Epithelial cell of prostate (primary cell): ENCODE measurements at regions not wholly inside any gene's neighbourhood (a gene's known extent, or its start where the extent isn't known, plus 50 kb on each side); places are given as distances from the start of the nearest gene placed in this dataset.
"Not testable (repeated sequence)": the region's sequence is repeated elsewhere in the genome, so short reads cannot be mapped to it uniquely, and the experiment has no call there.

Source experiments
- DNase-seq: peaks from one replicate; pipeline ENCODE4 v3.0.0-alpha.2; 2011; ENCODE audit warnings: low read depth, low spot score
- H3K27ac ChIP-seq: fragments of 450-650 bp; 2 replicates; pipeline ENCODE4 v1.5.1; 2017; ENCODE audit warnings: mild to moderate bottlenecking

DNA sequence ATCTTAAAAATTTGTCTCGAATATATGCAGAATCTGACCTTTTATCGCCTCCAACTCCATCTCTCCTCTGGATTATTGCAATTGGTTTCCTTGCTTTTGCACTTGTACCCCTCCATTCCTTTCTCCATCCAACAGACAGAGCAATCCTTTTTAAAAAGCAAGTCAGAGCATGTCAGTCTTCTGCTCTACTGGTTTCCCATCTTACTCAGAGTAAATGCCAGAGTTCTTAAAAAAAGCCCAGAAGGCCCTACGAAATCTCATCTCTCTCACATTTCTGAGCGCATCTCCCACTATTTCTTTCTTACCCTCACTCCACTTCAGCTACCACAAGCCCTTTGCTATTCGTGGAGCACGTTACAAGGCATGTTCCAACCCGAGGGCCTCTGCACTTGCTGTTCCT is 236.9 kb upstream of the DDHD1 start:
- no peak for DNase-seq
- peak overlapping the region; percentile 58 for H3K27ac ChIP-seq

DNA sequence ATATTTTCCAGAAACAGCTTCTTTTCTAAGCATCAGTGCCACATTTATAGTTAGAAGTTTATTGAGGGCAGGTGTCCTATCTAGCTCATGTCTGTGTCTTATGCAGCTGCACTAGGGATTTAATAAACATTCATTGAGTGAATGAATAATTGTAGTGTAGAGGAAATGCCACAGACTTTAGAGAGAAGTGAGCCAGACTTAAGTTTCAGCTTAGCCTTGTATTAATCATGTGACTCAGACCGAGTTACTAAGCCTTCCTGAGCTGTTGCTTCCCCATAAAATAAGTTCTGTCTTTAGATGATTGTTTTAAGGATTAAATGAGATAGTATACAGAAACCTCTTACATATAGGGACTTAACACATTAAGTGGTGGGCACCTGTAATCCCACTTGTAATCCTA is 236.1 kb upstream of the DDHD1 start:
- H3K27ac ChIP-seq: peak overlapping the region; percentile 58
- DNase-seq: no peak

DNA sequence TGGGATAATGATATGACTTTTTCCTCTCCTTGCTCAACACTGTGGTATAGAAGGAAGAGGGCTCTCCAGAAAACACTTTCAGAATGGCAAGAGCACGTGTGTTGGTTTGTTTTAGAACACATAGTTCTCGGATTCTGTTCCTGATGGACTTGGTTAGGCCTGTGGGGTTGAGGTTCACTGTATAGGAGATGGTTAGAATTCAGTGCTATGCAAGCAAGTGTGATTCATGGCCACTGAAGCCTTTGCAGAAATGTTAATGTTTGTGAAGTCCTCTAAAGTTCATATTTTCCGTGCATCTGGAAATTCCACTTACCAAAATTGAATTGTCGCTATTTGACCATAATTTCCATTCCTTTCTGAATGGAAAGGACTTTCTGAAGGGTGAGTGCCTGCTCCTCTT is 233.2 kb upstream of the DDHD1 start:
- DNase-seq: no peak
- no peak overlapping the region for H3K27ac ChIP-seq

DNA sequence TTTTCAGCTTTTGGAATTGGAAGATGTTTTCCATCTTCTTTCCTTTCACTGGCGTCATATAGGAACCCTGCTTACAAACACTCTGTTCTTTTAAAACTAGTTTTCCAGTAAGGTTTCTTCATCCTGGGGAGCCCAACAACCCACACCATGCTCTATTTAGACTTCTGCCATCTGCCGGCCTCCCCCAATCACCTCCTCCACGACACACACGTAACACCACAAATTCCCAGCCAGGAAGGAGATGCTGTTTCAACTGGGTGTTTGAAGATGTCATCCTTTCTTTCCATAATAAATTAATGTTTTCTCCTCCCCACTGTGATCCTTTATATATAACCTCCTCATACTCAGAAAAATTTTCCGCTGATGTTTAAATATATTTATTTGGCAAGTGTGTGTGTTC is 231.4 kb upstream of the DDHD1 start:
- peak overlapping the region; percentile 36 for H3K27ac ChIP-seq
- no peak for DNase-seq

DNA sequence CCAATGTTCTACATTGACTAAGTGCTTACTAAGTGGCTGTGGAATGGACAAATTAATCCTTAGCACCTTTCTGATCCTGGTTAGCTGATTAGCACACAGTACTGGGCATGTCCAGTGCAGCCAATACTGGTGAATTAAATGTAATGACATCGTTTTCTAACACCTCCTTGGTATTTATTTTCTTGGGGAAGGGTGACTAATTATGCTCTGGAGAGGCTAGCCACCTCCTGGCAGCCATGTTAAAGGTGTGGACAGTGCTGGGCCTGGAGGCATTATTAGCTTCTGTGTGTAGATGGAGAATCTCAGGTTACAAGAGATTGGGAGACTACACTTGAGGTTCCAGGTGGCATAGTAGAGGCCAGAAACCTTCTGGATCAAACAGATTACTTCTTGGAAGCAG is 230.9 kb upstream of the DDHD1 start:
- H3K27ac ChIP-seq: peak overlapping the region; percentile 36
- no peak for DNase-seq

DNA sequence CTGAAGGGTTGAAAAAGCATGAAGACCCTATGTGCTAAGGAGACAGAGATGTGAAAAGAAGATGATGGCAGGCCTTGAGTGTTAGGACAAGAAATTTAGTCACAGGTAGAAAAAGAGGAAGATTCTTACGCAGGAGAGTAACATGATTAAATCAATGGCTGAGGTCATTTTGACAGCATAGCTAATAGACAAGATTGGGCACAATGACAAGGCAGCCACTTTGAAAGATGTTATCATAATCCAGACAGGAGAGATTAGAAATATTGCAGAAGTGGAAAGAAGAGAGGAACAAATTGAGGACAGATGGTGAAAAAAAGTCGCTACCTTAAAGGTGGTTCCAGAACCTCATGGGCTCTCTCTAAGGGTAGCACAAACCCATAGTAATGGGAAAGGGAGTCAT is 228.8 kb upstream of the DDHD1 start:
- DNase-seq: no peak
- H3K27ac ChIP-seq: no peak overlapping the region

DNA sequence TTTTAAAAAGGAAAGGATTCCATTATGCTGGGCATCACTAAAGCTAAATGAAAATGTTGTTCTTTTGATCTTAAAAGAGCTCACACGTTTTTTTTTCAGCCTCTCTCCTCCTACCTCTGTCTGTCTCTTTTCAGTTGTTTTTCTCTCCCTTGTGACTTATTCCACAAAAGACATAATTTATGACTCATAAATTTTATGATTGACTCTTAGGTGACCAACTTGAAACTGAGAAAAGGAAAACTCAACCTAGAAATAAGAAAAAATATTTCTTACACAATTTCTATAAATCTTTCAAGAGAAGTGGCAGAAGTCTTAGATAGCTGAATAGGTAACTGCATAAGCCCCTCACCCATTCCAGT is 227.7 kb upstream of the DDHD1 start:
- no peak overlapping the region for H3K27ac ChIP-seq
- no peak for DNase-seq

DNA sequence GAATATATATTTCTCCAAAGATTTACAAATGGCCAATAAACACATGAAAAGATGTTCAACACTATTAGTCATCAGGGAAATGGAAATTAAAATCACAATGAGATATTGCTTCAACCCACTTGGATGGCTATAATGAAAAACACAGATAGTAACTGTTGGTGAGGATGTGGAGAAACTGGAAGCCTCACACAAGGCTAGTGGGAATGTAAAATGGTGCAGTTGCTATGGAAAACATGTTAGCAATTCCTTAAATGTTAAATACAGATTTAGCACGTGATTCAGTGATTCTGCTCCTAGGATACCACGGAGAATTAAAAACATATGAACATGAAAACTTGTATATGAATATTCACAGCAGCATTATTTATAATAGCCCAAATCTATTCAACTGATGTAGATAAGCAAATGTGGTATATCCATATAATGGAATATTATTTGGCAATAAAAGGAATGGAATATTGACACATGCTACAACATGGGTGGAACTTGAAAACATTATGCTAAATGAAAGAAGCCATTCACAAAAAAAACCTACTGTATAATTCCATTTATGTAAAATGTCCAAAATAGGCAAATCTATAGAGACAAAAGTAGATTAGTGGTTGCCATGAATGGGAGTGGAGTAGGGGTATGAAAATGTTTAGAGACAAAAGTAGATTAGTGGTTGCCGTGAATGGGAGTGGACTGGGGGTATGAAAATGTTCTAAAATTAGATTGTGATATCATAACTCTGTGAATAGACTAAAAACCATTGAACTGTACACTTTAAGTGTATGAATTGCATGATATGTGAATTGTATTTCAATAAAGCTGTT is 227.1 kb upstream of the DDHD1 start:
- DNase-seq: no peak
- no peak overlapping the region for H3K27ac ChIP-seq

DNA sequence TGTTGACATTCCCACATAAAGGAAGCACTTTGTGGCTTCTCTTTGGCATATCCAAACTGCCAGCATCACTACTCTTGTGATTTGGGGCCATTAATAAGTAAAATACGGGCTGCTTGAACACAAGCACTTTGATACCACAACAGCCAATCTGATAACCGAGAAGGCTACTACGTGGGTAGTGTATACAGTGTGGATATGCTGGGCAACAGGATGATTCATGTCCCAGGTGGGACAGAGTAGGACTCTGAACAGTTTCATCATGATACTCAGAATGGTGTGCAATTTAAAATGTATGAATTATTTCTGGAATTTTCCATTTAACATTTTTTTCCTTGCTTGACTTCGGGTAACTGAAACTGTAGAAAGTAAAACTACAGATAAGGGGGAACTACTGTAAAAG is 225.0 kb upstream of the DDHD1 start:
- H3K27ac ChIP-seq: no peak overlapping the region
- no peak for DNase-seq

DNA sequence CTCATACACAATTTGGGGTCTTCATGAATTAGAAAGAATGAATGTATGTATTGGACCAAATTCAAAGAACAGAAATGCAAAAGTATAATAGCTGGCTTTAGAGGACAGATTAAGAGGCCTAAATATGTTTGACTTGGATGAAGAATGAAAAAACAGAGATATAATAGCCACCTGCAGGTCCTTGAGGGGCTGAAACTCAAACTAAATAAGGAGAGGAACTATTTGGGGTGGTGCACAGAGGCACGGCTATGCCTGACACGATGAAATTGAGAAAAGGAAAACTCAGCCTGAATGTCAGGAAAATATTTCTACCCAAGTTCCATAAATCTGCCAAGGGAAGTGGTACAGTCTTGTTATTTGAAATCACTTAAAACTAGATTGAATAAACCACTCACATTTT is 222.9 kb upstream of the DDHD1 start:
- no peak overlapping the region for H3K27ac ChIP-seq
- no peak for DNase-seq

DNA sequence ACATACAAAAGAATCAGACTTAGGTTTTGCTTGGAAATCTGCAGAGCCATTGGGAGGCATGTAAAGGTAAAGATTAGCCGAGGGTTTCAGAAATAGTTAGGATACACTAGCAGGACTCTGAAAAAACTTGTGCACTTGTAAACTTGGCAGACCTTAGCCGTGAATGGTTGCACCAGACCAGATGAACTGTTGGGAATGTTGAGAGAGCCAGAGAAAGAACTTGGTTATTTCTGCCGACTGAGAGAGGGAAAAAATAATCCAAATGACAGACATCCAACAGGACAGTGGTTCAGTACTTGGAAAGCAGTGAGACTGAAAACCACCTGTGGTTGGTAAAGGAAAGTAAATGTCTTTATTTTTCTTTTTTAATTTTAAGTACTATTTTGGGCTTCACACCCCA is 222.5 kb upstream of the DDHD1 start:
- H3K27ac ChIP-seq: no peak overlapping the region
- no peak for DNase-seq

DNA sequence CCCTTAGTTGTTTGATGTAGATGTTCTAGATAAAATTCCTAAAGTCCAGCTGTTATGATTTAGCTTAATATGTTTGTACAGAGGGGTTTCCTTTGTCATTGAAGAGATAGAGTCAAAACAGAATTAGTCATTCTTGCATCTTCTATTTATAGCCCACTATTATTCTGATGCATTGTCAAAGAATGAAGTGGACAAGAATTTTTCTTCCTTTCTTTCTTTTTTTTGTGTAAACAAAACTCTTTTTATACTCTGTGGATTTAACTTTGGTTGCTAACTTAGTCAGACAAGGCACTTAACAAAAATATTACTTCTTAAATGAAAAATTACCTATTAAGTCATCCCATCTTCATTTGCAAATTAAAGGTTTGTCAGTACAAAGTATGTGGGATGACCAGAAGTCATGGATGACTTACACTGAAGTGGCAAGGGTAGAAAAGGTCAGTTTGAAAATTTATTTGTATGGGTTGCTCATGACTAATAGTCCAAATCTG is 215.6 kb upstream of the DDHD1 start:
- DNase-seq: no peak
- H3K27ac ChIP-seq: no peak overlapping the region

DNA sequence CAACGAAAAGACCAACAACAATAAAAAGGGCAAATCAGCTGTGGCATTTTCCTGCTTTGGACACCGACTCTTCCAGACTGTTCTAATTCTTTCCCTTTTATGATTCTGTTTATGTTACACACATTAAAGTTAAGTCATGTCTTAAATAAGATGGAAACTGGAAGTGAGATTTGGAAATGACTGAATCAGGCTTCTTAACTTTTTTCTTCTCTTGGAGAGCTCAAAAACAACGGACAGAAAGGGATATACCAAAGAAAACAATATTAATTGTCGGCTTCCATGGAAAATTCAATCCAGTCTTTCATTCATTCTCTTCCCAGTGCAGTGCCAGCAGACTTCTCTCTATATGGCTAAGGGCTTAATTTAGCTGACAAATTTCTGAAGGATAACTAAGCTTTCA is 214.9 kb upstream of the DDHD1 start:
- no peak overlapping the region for H3K27ac ChIP-seq
- no peak for DNase-seq

DNA sequence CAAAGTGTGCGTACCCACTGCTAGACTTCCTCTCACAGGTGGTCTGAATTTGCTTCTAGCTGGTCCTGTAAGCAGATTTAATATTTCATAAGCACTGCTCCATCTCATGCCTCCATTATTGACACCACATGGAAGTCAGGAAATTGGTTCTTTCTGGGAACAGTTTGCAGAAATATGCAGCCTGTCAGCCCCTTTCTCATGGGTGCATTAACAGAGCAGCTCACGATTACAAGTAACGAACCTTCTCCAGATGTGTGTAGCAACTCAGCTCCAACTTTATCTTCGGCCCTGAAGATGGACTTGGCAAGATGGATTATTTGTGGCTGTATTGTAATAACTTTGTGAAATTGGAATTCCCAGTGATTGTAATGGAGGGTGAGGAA is 214.5 kb upstream of the DDHD1 start:
- H3K27ac ChIP-seq: no peak overlapping the region
- DNase-seq: no peak

DNA sequence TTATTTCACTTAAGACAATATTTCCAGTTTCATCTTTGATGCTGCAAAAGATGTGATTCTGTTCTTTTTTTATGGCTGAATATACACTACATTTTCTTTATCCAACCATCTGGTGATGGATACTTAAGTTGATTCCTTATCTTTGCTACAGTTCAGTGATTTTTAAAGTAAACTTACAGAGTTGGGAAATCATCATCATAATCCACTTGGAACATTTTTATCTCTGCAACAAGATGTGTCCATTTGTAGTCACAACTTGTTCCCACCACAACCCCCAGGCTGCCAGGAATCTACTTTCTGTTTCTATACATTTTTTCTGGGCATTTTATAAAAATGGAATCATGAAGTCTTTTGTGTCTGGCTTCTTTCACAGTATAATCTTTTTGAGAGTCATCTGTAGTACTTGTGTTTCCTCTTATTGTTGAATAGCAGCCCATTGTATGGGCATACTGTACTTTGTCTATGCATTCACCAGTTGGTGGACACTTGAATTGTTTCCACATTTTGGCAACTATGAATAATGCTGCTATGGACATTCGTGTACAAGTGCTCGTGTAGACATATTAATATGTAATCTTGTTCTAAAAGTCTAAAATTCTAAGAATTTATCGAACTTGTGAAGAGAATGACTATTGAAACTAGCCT is 212.5 kb upstream of the DDHD1 start:
- DNase-seq: no peak
- H3K27ac ChIP-seq: no peak overlapping the region

DNA sequence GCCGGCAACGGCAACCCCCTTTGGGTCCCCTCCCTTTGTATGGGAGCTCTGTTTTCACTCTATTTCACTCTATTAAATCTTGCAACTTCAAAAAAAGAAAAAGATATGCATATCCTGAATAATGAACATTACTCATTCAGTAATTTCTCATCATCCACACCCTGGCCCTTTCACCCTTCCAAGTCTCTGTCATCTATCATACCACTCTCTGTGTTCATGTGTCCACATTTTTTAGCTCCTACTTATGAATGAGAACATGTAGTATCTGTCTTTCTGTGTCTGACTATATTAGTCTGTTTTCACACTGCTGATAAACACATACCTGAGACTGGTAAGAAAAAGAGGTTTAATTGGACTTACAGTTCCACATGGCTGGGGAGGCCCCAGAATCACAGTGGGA is 209.8 kb upstream of the DDHD1 start:
- not testable (repeated sequence) for H3K27ac ChIP-seq, DNase-seq

DNA sequence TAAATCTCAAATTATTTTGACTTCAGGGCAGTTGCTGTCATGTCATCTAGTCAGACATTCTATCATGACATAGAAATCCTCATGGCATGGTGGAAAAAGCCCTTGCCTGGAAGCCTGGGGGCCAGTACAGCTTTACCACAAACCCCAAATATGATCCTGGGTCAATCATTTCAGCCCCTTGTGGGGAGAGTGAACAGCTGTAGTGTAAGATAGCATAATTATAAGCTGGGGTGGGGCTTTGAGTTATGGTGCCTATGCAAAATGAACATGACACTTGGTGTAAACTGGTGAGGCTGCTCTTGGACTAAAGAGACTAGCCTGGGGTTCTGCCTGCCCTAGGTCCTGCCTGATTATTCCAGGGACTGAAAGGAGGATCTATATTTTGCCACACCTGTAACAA is 207.7 kb upstream of the DDHD1 start:
- H3K27ac ChIP-seq: no peak overlapping the region
- DNase-seq: no peak

DNA sequence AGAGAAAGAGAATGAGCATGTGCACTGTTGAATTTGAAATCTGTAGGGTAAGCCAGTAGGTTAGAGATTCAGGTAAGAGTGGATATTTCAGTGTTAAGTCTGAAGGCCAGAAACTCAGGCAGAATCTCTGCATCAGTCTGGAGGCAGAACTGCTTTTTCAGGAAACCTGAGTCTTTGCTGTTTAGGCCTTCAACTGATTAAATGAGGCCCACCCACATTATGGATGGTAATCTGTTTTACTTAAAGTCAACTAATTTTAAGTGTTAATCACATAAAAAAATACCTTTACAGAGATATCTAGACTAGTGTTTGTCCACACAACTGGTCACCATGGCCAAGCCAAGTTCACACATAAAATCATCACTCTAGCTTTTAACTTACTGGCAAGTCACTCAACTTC is 205.0 kb upstream of the DDHD1 start:
- DNase-seq: no peak
- no peak overlapping the region for H3K27ac ChIP-seq

DNA sequence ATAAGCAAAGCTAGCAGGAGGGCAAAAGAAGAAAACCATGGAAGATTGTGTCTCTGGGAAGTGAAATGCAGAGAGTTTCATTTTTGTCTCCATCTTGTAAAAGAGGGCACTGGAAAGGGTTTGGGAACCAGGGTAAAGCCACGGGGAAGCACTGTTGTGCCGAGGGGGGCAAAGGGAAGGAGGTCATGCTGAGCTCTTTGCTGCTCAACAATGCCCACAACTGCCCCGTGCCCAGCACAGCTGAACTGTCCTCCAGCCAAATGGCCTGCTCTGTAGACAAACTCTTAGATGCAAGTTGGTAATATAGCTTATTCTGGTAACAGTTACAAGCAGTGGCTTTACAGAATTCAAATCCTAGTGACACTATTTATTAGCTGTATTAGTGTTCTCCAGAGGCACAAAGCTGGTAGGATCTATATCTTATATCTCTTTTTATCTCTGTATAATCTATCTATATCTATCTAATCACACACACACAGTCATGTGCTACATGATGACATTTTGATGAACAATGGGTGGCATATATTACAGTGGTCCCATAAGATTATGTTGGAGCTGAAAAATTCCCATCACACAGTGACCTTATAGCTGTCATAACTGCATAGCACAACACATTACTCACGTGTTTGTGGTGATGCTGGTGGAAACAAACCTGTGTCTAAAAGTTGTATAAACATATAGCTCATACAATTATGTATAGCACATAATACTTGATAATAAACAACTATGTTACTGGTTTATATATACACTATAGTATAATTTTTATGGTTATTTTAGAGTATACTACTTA is 203.4 kb upstream of the DDHD1 start:
- no peak for DNase-seq
- no peak overlapping the region for H3K27ac ChIP-seq

DNA sequence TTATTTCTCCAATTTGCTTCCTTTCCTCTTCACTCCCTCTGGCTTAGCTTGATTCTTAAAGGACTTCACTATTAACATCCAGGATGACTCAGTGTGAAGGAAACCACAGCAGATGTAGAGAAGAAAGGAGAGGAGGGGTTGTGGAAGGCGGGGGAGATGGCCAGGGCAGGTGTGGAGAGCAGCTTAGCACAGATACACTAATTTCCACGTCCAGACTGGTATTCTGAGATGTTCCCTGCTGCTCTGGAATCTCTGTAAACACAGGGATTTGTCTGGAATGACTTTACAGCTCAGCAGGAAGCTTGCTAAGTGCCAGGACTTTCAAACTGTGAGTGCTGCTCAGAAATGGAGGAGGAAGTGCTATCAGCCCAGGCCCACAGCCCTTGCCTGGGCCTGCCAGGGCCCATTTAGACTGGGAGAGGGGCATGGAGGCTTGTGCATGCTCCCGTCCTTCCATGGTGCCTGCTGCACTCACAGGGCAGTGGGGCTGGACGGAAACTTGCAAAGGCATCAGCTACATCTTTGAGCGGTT is 202.5 kb upstream of the DDHD1 start:
- DNase-seq: peak; percentile 5
- H3K27ac ChIP-seq: peak overlapping the region; percentile 15

DNA sequence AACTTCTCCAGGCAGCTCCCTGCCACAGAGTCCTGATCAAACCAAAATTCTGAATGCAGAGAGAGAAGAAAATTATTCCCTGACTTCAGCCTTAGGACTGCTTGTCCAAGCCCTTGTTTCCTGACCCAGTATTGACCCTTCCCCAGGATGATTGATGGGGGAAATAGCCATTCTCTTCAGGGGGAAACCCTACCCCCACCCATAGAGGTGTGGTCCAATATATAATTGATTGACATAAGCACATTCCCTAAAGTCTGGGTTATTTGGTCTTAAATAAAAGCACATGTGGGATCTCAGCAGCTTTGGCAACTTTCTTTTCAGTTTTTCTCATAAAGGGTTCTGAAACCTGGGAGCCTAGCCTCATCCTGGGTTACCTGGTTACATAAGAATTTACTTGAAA is 201.2 kb upstream of the DDHD1 start:
- DNase-seq: no peak
- H3K27ac ChIP-seq: no peak overlapping the region
